Stimulated activated CD4-positive, alpha-beta T cell treated with anti-CD3 and anti-CD28 coated beads, TNF-alpha, amount 100 ng/mL, for 4 hours (primary cell): ENCODE measurements at regions not wholly inside any gene's neighbourhood (a gene's known extent, or its start where the extent isn't known, plus 50 kb on each side); places are given as distances from the start of the nearest gene placed in this dataset.
"Not testable (repeated sequence)": the region's sequence is repeated elsewhere in the genome, so short reads cannot be mapped to it uniquely, and the experiment has no call there.

ENCODE experiments used
- DNase-seq, 3 experiments: peaks; one replicate each; pipeline ENCODE4 v3.0.0-alpha.2; 2020; ENCODE audit warnings: low read depth in 3 of 3

GRCh38 chr13:103692442-103692841 lies 626.2 kb upstream of the SLC10A2 start:
- no peak for DNase-seq

- no peak for DNase-seq
Measured at GRCh38 chr13:103676329-103676728, 610.1 kb upstream of the SLC10A2 start.

GRCh38 chr13:103671547-103671946 lies 605.3 kb upstream of the SLC10A2 start:
- DNase-seq, result no peak

GRCh38 chr13:103663996-103664395 lies 597.8 kb upstream of the SLC10A2 start:
- no peak for DNase-seq

GRCh38 chr13:103656311-103656710 lies 590.1 kb upstream of the SLC10A2 start:
- no peak for DNase-seq

GRCh38 chr13:103640606-103641005 lies 574.4 kb upstream of the SLC10A2 start:
- no peak for DNase-seq

- DNase-seq, result no peak
Measured at GRCh38 chr13:103639326-103639725, 573.1 kb upstream of the SLC10A2 start.

GRCh38 chr13:103638706-103639105 lies 572.5 kb upstream of the SLC10A2 start:
- DNase-seq, result no peak

- DNase-seq, result no peak
Measured at GRCh38 chr13:103634066-103634465, 567.8 kb upstream of the SLC10A2 start.

- DNase-seq, result no peak
Measured at GRCh38 chr13:103625194-103625593, 559.0 kb upstream of the SLC10A2 start.

- no peak for DNase-seq
Measured at GRCh38 chr13:103618151-103618550, 551.9 kb upstream of the SLC10A2 start.

GRCh38 chr13:103615771-103616170 lies 549.6 kb upstream of the SLC10A2 start:
- DNase-seq, result no peak

- no peak for DNase-seq
Measured at GRCh38 chr13:103614761-103615160, 548.5 kb upstream of the SLC10A2 start.

- DNase-seq, result no peak
Measured at GRCh38 chr13:103607995-103608394, 541.8 kb upstream of the SLC10A2 start.

GRCh38 chr13:103605546-103606326 lies 539.5 kb upstream of the SLC10A2 start:
- no peak for DNase-seq

GRCh38 chr13:103599870-103600269 lies 533.7 kb upstream of the SLC10A2 start:
- not testable (repeated sequence) for DNase-seq

GRCh38 chr13:103598671-103599070 lies 532.5 kb upstream of the SLC10A2 start:
- no peak for DNase-seq

GRCh38 chr13:103573446-103573845 lies 507.2 kb upstream of the SLC10A2 start:
- DNase-seq, result no peak

- no peak for DNase-seq
Measured at GRCh38 chr13:103568314-103568713, 502.1 kb upstream of the SLC10A2 start.

- DNase-seq, result no peak
Measured at GRCh38 chr13:103557878-103558277, 491.7 kb upstream of the SLC10A2 start.

GRCh38 chr13:103556681-103557080 lies 490.5 kb upstream of the SLC10A2 start:
- no peak for DNase-seq

- no peak for DNase-seq
Measured at GRCh38 chr13:103547914-103548313, 481.7 kb upstream of the SLC10A2 start.

GRCh38 chr13:103546271-103546670 lies 480.1 kb upstream of the SLC10A2 start:
- no peak for DNase-seq

- DNase-seq, result no peak
Measured at GRCh38 chr13:103542648-103543047, 476.4 kb upstream of the SLC10A2 start.
